ENCODE measurements at regions not wholly inside any gene's neighbourhood (a gene's known extent, or its start where the extent isn't known, plus 50 kb on each side); places are given as distances from the start of the nearest gene placed in this dataset.
A peak's percentile ranks its signal among the peaks of the same experiment; 100 is the strongest.
"Not testable (repeated sequence)": the region's sequence is repeated elsewhere in the genome, so short reads cannot be mapped to it uniquely, and the experiment has no call there.

GRCh38 chr5:161030229-161030628 is 178.2 kb upstream of the ATP10B start:
- DNase-seq, result no peak

- DNase-seq, result no peak
Measured at GRCh38 chr5:161027763-161028162, 175.8 kb upstream of the ATP10B start.

- no peak for DNase-seq
Measured at GRCh38 chr5:161023551-161023950, 171.5 kb upstream of the ATP10B start.

GRCh38 chr5:161022151-161022550 is 170.1 kb upstream of the ATP10B start:
- no peak for DNase-seq

- DNase-seq, result no peak
Measured at GRCh38 chr5:161009817-161010216, 157.8 kb upstream of the ATP10B start.

GRCh38 chr5:161009194-161009593 is 157.2 kb upstream of the ATP10B start:
- no peak for DNase-seq

- DNase-seq, result no peak
Measured at GRCh38 chr5:161007879-161008278, 155.9 kb upstream of the ATP10B start.

GRCh38 chr5:161002571-161003074 is 150.6 kb upstream of the ATP10B start:
- DNase-seq, result no peak

GRCh38 chr5:161001604-161002003 is 149.6 kb upstream of the ATP10B start:
- no peak for DNase-seq

- not testable (repeated sequence) for DNase-seq
Measured at GRCh38 chr5:161001142-161001541, 149.1 kb upstream of the ATP10B start.

- DNase-seq, result no peak
Measured at GRCh38 chr5:160991205-160991604, 139.2 kb upstream of the ATP10B start.

- DNase-seq, result no peak
Measured at GRCh38 chr5:160979385-160979784, 127.4 kb upstream of the ATP10B start.

GRCh38 chr5:160978944-160979343 is 126.9 kb upstream of the ATP10B start:
- no peak for DNase-seq

GRCh38 chr5:160976181-160976580 is 124.2 kb upstream of the ATP10B start:
- DNase-seq, result no peak

GRCh38 chr5:160970605-160971191 is 118.7 kb upstream of the ATP10B start:
- peak; percentile 26 for DNase-seq

- DNase-seq, result no peak
Measured at GRCh38 chr5:160969645-160970044, 117.6 kb upstream of the ATP10B start.

- no peak for DNase-seq
Measured at GRCh38 chr5:160968480-160968879, 116.5 kb upstream of the ATP10B start.

- DNase-seq, result no peak
Measured at GRCh38 chr5:160966921-160967320, 114.9 kb upstream of the ATP10B start.

- DNase-seq, result no peak
Measured at GRCh38 chr5:160961761-160962160, 109.8 kb upstream of the ATP10B start.

- no peak for DNase-seq
Measured at GRCh38 chr5:160961038-160961437, 109.0 kb upstream of the ATP10B start.

- DNase-seq, result no peak
Measured at GRCh38 chr5:160960592-160960991, 108.6 kb upstream of the ATP10B start.

GRCh38 chr5:160959804-160960203 is 107.8 kb upstream of the ATP10B start:
- peak; percentile 0 for DNase-seq

- no peak for DNase-seq
Measured at GRCh38 chr5:160957312-160957861, 105.4 kb upstream of the ATP10B start.

GRCh38 chr5:160956051-160956450 is 104.0 kb upstream of the ATP10B start:
- no peak for DNase-seq

GRCh38 chr5:160950311-160950710 is 98.3 kb upstream of the ATP10B start:
- no peak for DNase-seq

Measured in NCI-H1105 treated with DMSO at 0.1 percent for 48 hours (cell line).